Esophagus squamous epithelium (tissue), 5 donors: ENCODE measurements at regions not wholly inside any gene's neighbourhood (a gene's known extent, or its start where the extent isn't known, plus 50 kb on each side); places are given as distances from the start of the nearest gene placed in this dataset.

Experiments used
- DNase-seq: peaks from one replicate; lab custom pipeline; 2025; lab: John Stamatoyannopoulos, UW
- H3K27ac ChIP-seq, 4 donors: fragments of 200-600 bp; sonication (generic); one replicate each; pipeline ENCODE4 v1.5.1; 2016 to 2019; ENCODE audit warnings: mild to moderate bottlenecking in 1 of 4
- H3K27me3 ChIP-seq, 4 donors: fragments of 200-600 bp; sonication (generic); 1 replicate in 3 of 4; 2 replicates in 1 of 4; pipeline versions ENCODE4 v1.5.1 to v1.6.0; 2017 to 2021; ENCODE audit warnings: antibody characterized with exemption in 1 of 4
- H3K36me3 ChIP-seq, 3 donors: fragments of 200-600 bp; sonication (generic); one replicate each; pipeline ENCODE4 v1.5.1; 2016 to 2019
- H3K4me1 ChIP-seq, 3 donors: fragments of 200-600 bp; sonication (generic); one replicate each; pipeline ENCODE4 v1.5.1; 2017 to 2019
- H3K4me3 ChIP-seq, 4 donors: fragments of 200-600 bp; sonication (generic); 1 replicate in 3 of 4; 2 replicates in 1 of 4; pipeline ENCODE4 v1.5.1; 2016 to 2019; ENCODE audit warnings: mild to moderate bottlenecking in 2 of 4, moderate library complexity in 1 of 4
- H3K9me3 ChIP-seq, 3 donors: fragments of 200-600 bp; sonication (generic); one replicate each; pipeline ENCODE4 v1.5.1; 2016 to 2019
- POLR2A ChIP-seq, 4 donors: fragments of 450-650 bp; IDR thresholded peaks; one replicate each; pipeline ENCODE4 v1.6.1; 2017; ENCODE audit warnings: antibody characterized with exemption in 4 of 4, mild to moderate bottlenecking in 4 of 4, moderate library complexity in 3 of 4
- WGBS, 2 donors: methylation state at CpG; one replicate each; pipeline ENCODE4 v1.1.5; 2018; 5-methylcytosine and 5-hydroxymethylcytosine counted together
- intact Hi-C: fragments of 100-400 bp; cut with DNase I; formaldehyde crosslinking; loops from one replicate; pipeline ENCODE4 v1.15.0; 2022
- TF ChIP-seq, protein P1 (sequence below), 6 experiments: fragments of 450-650 bp in 4 of 6; fragments of 200-600 bp in 2 of 6; sonication (generic) in 2 of 6; IDR thresholded peaks; one replicate each; pipeline ENCODE4 v1.5.1; 2016 to 2019; ENCODE audit warnings: antibody characterized with exemption in 6 of 6, mild to moderate bottlenecking in 4 of 6, moderate library complexity in 4 of 6
- donor health status: DM: yes; HTN: yes; CAD: no.

DNA sequence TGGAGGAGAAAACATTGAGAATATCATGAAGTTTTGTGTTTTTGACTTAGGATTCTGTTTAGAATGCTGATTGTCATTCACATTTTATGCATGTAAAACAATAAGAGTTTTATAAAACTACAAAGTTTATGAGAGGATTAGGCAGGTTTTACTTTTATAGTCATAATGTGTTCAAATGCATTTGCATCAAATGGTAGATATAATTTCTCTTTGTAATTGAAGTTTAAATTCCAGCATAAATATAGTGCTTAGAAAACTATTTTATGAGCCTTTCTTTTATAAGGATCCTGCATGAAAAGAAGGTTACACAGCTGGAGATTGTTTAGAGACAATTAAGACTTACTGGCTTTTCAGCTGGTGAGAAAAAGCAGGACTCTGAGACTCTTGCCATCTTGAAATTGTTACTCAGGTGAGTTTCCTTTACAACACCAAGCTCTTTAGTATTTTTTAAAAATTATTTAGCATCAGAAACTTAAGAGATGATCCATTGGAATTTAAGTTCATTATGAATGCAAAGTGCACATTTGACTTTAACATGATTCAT, 157.1 kb upstream of the MAN1A1 start:
- H3K27me3 ChIP-seq = no peaks in the 10 kb centered on the region
- TF ChIP-seq POLR2A (IDR thresholded peaks at IDR 0.05) = no peak
- TF ChIP-seq, protein P1, sequence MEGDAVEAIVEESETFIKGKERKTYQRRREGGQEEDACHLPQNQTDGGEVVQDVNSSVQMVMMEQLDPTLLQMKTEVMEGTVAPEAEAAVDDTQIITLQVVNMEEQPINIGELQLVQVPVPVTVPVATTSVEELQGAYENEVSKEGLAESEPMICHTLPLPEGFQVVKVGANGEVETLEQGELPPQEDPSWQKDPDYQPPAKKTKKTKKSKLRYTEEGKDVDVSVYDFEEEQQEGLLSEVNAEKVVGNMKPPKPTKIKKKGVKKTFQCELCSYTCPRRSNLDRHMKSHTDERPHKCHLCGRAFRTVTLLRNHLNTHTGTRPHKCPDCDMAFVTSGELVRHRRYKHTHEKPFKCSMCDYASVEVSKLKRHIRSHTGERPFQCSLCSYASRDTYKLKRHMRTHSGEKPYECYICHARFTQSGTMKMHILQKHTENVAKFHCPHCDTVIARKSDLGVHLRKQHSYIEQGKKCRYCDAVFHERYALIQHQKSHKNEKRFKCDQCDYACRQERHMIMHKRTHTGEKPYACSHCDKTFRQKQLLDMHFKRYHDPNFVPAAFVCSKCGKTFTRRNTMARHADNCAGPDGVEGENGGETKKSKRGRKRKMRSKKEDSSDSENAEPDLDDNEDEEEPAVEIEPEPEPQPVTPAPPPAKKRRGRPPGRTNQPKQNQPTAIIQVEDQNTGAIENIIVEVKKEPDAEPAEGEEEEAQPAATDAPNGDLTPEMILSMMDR (IDR thresholded peaks at IDR 0.05) = no peak
- no peak overlapping the region for H3K27ac ChIP-seq
- H3K4me1 ChIP-seq = peaks cover 0 to 6% (median 0%) of the 10 kb centered on the region in 3 donors
- no peak for DNase-seq
- no peaks in the 10 kb centered on the region for H3K9me3 ChIP-seq
- no peaks in the 10 kb centered on the region for H3K36me3 ChIP-seq
- H3K4me3 ChIP-seq = no peak overlapping the region
- intact Hi-C loops = no loop called here

DNA sequence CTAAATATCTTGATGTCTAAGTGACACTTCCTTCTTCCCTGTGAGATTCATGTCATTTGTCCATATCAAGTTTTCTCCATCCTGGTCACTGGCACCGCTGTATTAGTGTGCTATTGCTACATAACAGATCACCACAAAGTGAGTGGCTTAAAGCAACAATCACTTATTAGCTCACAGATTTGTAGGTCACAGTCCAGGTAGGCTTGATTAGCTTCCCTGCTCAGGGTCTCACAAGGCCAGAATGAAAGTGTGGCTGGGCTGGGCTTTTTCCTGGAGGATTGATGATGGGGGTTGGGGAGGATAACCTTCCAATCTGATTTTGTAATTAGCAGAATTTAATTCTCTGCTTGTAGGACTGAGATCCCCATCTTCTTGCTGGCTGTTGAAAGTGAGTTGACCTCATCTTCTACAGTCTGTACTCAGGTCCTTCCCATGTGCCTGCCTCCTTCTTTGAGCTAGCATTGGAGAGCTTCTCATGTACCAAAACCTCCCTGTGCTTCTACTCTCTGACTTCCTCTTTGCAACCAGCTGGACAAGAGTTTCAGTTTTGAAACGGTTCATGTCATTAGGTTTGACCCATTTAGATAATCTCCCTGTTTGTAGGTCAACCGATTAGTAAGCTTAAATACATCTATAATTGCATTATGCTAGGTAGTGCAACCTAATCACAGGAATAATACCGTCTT, 152.4 kb upstream of the MAN1A1 start:
- H3K4me3 ChIP-seq = no peak overlapping the region
- WGBS, 2 donors = 67 to 74% methylated on average over 4 of the region's 4 CpGs
- no peak for TF ChIP-seq POLR2A (IDR thresholded peaks at IDR 0.05)
- H3K4me1 ChIP-seq = peaks cover 0 to 6% (median 0%) of the 10 kb centered on the region in 3 donors
- H3K9me3 ChIP-seq = no peaks in the 10 kb centered on the region
- H3K36me3 ChIP-seq = no peaks in the 10 kb centered on the region
- no peak overlapping the region for H3K27ac ChIP-seq
- no peak for DNase-seq
- intact Hi-C loops = no loop called here
- no peaks in the 10 kb centered on the region for H3K27me3 ChIP-seq

DNA sequence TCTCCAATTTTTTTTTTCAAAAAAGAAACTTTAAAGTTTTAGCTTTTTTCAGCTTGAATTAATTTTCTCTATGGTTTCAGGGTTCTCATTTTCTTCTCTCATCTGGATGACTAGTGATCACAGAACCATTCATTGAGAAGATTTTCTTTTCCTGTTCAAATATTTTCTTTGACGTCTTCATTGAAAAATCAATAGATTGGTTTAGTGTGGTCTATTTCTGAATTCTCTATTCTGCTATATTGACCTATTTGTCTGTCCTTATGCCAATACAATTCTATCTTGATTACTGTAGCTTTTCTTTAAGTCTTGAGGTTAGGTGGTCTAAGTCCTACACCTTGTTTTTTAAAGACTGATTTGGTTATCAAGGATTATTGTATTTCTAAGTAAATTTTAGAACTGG, 150.2 kb upstream of the MAN1A1 start:
- WGBS, 2 donors = 80 to 82% methylated on average over 1 of the region's 1 CpG
- intact Hi-C loops = no loop called here
- H3K27ac ChIP-seq = no peak overlapping the region
- DNase-seq = no peak
- no peaks in the 10 kb centered on the region for H3K9me3 ChIP-seq
- peaks cover 0 to 6% (median 0%) of the 10 kb centered on the region in 3 donors for H3K4me1 ChIP-seq
- no peak overlapping the region for H3K4me3 ChIP-seq
- no peaks in the 10 kb centered on the region for H3K27me3 ChIP-seq
- H3K36me3 ChIP-seq = no peaks in the 10 kb centered on the region
- TF ChIP-seq, protein P1 (IDR thresholded peaks at IDR 0.05) = no peak
- no peak for TF ChIP-seq POLR2A (IDR thresholded peaks at IDR 0.05)

- H3K27me3 ChIP-seq = no peaks in the 10 kb centered on the region
- WGBS, 2 donors = 83 to 85% methylated on average over 3 of the region's 3 CpGs
- no peaks in the 10 kb centered on the region for H3K9me3 ChIP-seq
- TF ChIP-seq, protein P1 (IDR thresholded peaks at IDR 0.05) = no peak
- no peaks in the 10 kb centered on the region for H3K36me3 ChIP-seq
- H3K4me1 ChIP-seq = peaks cover 0 to 10% (median 4%) of the 10 kb centered on the region in 3 donors
- H3K27ac ChIP-seq = no peak overlapping the region
- DNase-seq = no peak
- no peak overlapping the region for H3K4me3 ChIP-seq
- intact Hi-C loops = no loop called here
These were observed 148.6 kb upstream of the MAN1A1 start for GRCh38 chr6:119497988-119498727.

GRCh38 chr6:119495230-119495683, 145.7 kb upstream of the MAN1A1 start:
- H3K4me1 ChIP-seq = peaks cover 0 to 10% (median 4%) of the 10 kb centered on the region in 3 donors
- TF ChIP-seq, protein P1 (IDR thresholded peaks at IDR 0.05) = no peak
- TF ChIP-seq POLR2A (IDR thresholded peaks at IDR 0.05) = no peak
- DNase-seq = no peak

More at GRCh38 chr6:119495230-119495683, 145.7 kb upstream of the MAN1A1 start:
- Histone ChIP-seq H3K4me3 (no peak overlapping the region), H3K27ac (no peak overlapping the region), H3K36me3 (no peaks in the 10 kb centered on the region), H3K9me3 (no peaks in the 10 kb centered on the region), H3K27me3 (no peaks in the 10 kb centered on the region)
- intact Hi-C loops = no loop called here
- WGBS, 2 donors = 31 to 43% methylated on average over 2 to 5 of the region's 5 CpGs
